Sciatic nerve (tissue), 2 donors: ENCODE measurements at regions not wholly inside any gene's neighbourhood (a gene's known extent, or its start where the extent isn't known, plus 50 kb on each side); places are given as distances from the start of the nearest gene placed in this dataset.

Source experiments
- ATAC-seq: fragments of 200-7000 bp; cut with Tn5 transposase; one replicate; pipeline ENCODE4 v1.9.1; 2020; ENCODE audit warnings: mild to moderate bottlenecking, moderate library complexity
- DNase-seq: peaks from one replicate; pipeline ENCODE4 v3.0.0-alpha.2; 2020; ENCODE audit warnings: low spot score
- intact Hi-C: fragments of 100-400 bp; cut with DNase I; formaldehyde crosslinking; loops from one replicate; pipeline ENCODE4 v1.14.2; 2022
- donor health status: DM: no; HTN: no; CAD: no.
- donor health status: DM: no; HTN: no; CAD: no.

DNA sequence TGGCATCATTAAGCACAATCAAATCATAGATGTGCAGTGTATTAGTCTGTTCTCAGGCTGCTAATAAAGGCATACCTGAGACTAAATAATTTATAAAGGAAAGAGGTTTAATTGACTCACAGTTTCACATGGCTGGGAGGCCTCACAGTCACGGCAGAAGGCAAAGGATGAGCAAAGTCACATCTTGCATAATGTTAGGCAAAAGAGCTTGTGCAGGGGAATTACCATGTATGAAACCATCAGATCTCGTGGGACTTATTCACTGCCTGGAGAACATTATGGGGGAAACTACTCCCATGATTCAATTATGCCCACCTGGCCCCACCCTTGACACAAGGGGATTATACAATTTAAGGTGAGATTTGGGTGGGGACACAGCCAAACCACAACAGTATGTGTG lies 245.2 kb upstream of the DACH1 start:
- intact Hi-C loops: no loop called here
- ATAC-seq (no peak), DNase-seq (no peak)

DNA sequence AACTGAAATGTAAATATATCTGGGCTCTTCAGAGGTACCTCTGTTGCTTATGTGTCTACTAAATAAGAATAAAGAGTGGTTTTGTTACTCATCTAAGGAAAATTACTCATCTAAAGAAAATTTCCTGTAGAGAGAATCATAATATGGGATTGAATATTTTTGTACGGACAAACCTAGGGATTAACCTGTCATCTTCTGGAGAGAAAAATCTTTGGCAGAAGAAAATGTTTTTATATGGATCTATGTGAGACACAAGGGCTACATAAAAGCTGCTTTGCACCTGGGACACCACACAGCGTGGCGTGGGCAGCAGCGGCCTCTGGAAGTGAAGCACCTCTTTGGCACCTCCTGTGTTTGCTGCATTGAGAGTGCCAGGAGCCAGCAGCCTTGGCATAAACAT lies 242.9 kb upstream of the DACH1 start:
- no peak for ATAC-seq
- no peak for DNase-seq
- intact Hi-C loops: no loop called here

GRCh38 chr13:72104656-72105180 lies 237.7 kb upstream of the DACH1 start:
- DNase-seq: no peak
- intact Hi-C loops: no loop called here
- ATAC-seq: no peak

DNA sequence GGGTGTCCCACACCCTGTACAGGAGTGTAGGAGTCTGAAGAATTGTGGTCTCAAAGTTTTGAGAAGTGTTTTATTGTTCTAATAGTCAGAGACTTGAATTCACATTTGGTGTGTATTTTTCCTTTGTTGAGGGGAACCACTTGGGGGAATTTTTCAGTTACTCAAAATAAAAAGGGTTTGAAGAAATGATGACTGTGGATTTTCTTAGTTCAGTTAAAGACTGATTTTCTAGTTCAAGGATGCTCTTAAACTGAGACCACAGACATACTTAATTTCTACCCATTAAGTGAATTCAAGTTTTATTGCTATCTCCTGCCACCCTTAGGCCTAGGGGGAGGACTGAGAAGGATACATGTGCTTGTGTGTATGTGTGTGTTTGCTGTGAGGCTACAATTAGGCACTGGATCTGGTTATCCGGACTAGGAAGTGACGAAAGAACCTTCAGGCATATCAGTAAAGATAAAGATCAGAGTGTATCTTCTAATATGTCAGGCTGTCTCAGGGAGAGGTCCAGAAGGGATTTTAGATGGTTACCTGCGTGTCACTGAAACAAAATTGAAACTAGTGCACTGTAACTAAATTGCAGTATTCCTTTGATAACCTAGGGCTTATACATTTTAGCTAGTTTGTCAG lies 234.9 kb upstream of the DACH1 start:
- intact Hi-C loops: no loop called here
- ATAC-seq (no peak), DNase-seq (no peak)

DNA sequence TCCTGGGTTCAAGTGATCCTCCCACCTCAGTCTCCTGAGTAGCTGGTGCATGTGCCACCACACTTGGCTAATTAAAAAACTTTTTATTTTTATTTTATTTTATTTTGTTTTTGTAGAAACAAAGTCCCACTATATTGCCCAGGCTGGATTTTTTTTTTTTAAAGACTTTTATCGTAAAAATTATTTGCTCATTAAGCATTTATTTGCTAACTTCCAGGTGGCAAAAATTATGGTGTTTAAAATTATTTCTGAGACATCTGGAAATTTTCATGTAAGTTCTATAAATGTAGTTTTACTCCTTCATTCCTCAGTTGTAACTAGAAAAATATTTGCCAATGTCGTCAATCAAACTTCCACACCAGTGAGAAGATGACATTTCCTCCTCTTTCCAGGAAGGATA lies 233.3 kb upstream of the DACH1 start:
- intact Hi-C loops: no loop called here
- ATAC-seq (no peak), DNase-seq (no peak)

DNA sequence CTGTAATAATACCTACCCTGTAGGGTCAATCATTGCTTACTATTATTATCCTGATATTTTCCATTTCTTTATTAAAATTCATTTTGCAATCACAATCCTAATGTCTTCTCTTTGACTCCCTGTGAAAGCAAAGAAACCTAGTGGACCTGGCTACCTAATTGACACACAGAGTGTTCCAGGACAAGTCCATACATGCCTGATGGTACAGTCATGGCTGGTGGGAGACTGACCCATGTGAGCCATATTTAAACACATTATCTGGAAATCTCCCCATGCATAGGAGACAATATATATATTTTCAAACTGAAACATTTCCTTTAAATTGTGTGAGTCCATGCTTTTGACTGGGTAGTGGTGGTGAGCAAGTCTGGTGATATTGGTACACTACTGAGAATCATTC lies 230.6 kb upstream of the DACH1 start:
- intact Hi-C loops: no loop called here
- no peak for DNase-seq
- no peak for ATAC-seq

GRCh38 chr13:72093262-72093661 lies 226.3 kb upstream of the DACH1 start:
- intact Hi-C loops: no loop called here

GRCh38 chr13:72074663-72075062 lies 207.7 kb upstream of the DACH1 start:
- intact Hi-C loops: no loop called here
- DNase-seq (no peak), ATAC-seq (no peak)

More at GRCh38 chr13:72093262-72093661, 226.3 kb upstream of the DACH1 start:
- ATAC-seq (no peak), DNase-seq (no peak)

DNA sequence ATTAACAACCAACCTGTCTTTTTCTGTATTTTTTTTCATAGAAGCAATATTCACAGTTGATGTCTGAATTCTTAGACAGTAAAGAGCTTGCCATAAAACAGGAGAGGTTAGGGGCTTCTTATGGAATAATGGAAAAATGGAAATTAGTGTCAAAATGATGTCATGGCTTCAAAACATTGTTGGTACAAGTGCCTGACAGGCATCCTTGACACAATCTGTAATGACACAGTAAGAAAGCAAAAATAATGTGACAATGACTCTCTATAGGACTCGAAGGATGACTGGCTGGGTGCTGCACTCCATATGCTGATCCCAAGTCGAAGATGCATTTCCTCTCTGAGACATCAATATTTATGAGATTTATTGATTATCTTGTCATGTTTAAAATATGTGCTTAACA lies 205.3 kb upstream of the DACH1 start:
- intact Hi-C loops: no loop called here

GRCh38 chr13:72071713-72072112 lies 204.7 kb upstream of the DACH1 start:
- no peak for DNase-seq
- intact Hi-C loops: no loop called here
- no peak for ATAC-seq

More for the DNA sequence above, 205.3 kb upstream of the DACH1 start:
- no peak for DNase-seq
- ATAC-seq: no peak

DNA sequence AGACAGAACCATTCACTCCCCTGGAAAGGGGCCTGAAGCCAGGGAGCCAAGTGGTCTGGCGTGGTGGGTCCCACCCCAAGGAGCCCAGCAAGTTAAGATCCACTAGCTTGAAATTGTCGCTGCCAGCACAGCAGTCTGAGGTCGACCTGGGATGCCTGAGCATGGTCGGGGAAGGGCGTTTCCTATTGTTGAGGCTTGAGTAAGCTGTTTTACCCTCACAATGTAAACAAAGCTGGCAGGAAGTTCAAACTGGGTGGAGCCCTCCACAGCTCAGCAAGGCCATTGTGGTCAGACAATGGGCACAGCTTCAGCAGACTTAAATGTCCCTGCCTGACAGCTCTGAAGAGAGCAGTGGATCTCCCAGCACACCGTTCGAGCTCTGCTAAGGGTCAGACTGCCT lies 195.6 kb upstream of the DACH1 start:
- DNase-seq (no peak), ATAC-seq (no peak)
- intact Hi-C loops: no loop called here

DNA sequence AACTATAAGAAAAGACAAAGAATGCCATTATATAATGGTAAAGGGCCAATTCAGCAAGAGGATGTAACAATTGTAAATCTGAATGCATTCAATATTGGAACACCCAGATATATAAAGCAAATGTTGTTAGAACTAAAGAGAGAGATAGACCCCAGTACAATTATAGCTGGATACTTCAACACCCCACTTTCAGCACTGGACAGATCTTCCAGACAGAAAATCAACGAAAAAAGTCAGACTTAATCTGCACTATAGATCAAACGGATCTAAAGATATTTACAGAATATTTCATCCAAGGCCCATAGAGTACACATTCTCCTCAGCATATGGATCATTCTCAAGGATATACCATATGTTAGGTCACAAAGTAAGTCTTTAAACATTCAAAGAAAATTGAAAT lies 194.6 kb upstream of the DACH1 start:
- DNase-seq: no peak
- intact Hi-C loops: no loop called here
- no peak for ATAC-seq

DNA sequence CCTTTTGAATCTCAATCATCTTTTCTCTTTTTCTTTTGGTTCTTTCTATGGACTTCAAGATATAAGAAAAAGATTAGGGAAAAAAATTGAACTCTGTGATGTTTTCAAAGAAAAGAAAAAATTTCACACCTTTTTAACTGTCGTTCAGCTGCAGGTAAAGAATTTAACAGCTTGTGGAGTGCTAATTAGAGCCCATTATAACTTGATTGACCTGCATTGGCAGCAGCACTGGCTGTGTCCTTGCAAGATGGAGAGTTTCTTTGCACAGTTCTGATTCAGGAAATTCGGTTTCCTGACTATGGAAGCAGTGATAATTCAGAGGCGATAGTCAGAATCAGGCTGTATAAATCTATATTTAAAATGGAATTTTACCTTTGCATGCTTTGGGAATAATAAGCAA lies 183.2 kb upstream of the DACH1 start:
- no peak for ATAC-seq
- intact Hi-C loops: no loop called here
- DNase-seq: no peak

DNA sequence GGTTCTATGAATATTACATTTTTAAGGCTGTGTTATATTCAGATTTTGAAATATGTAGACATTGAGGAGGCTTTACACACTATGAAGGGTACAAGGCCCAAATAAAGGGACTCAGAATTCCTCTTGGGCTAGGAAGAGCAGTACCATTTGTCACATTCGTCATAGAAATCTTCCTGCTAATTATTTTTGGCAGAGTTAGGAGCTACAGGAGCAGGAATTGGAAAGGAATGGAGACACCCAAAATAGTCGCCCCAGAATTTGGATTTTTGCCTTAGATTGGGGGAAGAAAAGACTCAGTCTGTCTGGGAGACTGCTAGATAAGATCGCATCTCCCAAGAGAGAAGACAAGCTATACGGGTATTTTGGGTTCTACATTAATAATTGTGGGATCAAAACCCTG lies 176.4 kb upstream of the DACH1 start:
- no peak for ATAC-seq
- intact Hi-C loops: loop anchor here (1.0 kb wide), 1 partner anchor 21 kb away; no protein-coding TSS in a partner anchor
- DNase-seq: no peak

DNA sequence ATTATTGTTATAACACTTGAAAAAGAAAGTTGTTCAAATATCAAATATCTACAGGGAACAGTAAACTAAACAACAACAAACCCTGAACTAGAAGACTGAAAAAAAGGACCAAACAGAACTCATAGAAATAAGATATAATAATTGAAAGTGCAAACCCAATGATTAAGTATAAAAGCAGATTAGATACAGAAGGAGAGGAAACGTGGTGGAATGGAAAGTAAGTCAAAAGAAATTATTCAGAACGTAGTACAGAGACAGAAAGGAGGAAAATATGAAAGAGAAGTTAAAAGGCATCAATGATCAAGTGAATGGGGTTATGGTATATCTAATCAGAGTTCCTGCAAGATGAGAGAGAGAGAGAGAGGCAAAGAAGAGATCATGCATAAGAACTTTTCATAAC lies 174.2 kb upstream of the DACH1 start:
- ATAC-seq (no peak), DNase-seq (no peak)
- intact Hi-C loops: no loop called here

- ATAC-seq: no peak
- intact Hi-C loops: no loop called here
Measured at GRCh38 chr13:72039126-72039525, 172.1 kb upstream of the DACH1 start.

GRCh38 chr13:72029981-72030380 lies 163.0 kb upstream of the DACH1 start:
- intact Hi-C loops: no loop called here
- DNase-seq (no peak), ATAC-seq (no peak)

More at GRCh38 chr13:72039126-72039525, 172.1 kb upstream of the DACH1 start:
- DNase-seq: no peak

DNA sequence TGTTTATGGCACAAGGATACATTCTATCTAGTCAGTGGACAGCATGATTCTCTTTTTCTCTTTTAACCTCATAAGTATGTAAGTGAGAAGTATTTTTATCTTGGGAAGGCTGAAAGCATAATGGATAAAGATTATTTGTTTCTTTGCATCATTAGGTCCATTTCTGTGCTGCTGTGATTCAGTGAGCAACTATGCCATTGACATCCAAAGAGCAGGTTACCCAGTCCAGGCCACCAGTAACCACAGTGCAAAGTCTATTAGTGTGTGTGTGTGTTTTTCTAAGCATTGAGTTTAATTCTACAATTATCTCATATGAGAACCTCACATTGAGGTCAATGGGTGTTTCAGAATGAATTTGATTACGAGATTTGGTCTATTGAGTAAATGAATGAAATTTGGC lies 158.8 kb upstream of the DACH1 start:
- intact Hi-C loops: no loop called here
- ATAC-seq: no peak

DNA sequence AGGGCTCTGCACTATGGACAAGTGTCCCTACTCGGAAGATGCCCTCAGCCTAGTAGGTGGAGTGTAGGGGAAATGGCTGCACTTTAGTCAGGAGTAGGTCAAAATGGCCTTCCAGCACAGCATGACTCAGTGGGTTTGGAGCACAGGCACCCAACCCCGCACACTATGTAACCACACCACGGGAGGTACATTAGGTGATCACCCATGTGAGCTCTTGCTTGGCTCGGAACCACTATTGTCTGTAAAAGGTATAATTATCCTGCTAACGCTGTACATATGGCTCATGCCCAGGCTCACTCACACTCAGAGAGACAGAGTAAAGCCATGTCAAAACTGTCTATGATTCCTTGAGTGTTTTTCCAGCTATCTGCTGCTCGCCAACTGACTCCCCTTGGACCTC lies 156.9 kb upstream of the DACH1 start:
- DNase-seq (no peak), ATAC-seq (no peak)
- intact Hi-C loops: no loop called here

More for the DNA sequence above, 158.8 kb upstream of the DACH1 start:
- no peak for DNase-seq

DNA sequence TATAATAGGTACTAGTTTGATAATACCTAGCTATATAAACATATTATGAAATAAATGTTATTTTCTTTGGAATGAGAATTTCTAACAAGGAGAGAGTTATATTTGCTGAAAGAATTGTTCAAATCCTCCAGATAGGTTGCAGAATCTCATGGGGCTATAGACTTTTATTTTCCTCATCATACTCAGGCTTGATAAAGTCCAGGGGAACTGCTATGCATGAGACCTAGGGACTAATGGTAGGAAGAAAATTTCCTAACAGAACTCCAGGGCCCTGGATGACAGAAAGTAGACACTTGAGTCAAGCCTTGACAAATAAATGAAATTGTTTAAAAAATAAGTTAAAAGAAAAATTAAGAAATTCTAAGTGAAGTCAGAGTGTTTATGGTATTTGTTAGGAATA lies 138.5 kb upstream of the DACH1 start:
- DNase-seq: no peak
- peak; percentile 61 for ATAC-seq
- intact Hi-C loops: no loop called here

DNA sequence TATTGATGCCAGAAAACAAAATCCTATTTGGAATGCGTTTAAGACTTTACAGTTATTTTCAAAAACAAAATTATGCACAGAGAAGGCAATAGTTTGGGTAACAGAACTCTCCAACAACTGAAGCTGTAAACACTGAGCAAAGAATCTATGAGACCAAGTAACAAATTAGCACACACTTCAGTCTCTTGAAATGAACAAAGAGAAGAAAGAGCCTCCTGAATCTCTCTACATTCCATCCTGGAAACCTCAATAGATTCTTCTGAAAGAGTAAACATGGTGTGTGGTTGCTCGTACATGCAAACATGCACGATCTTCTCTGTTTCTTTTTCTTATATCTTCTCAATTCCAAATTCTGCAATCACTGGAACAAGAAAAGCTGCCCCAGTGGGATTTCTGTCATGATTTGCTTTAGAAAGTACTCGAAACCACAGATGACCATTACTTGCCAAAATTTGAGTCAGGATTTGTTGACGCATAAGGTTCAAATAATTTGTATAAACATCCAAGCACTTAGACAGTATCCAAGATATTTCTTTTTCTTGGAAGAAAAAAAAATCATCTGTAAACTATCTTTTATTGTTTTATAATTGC lies 137.9 kb upstream of the DACH1 start:
- DNase-seq (no peak), ATAC-seq (peak; percentile 91)
- intact Hi-C loops: no loop called here
